NCI-H187 (cell line): ENCODE measurements at regions not wholly inside any gene's neighbourhood (a gene's known extent, or its start where the extent isn't known, plus 50 kb on each side); places are given as distances from the start of the nearest gene placed in this dataset.

Experiments used
- DNase-seq, 2 experiments: peaks; one replicate each; lab custom pipeline; 2025; lab: John Stamatoyannopoulos, UW

GRCh38 chr2:221210686-221211085 is 361.4 kb downstream of the EPHA4 start:
- no peak for DNase-seq

GRCh38 chr2:221211653-221212052 is 360.5 kb downstream of the EPHA4 start:
- no peak for DNase-seq

GRCh38 chr2:221212105-221212504 is 360.0 kb downstream of the EPHA4 start:
- DNase-seq, result no peak

GRCh38 chr2:221215487-221215886 is 356.6 kb downstream of the EPHA4 start:
- no peak for DNase-seq

- DNase-seq, result no peak
These were observed 355.5 kb downstream of the EPHA4 start for GRCh38 chr2:221216636-221217035.

GRCh38 chr2:221225752-221226151 is 346.4 kb downstream of the EPHA4 start:
- DNase-seq, result no peak

- DNase-seq, result no peak
These were observed 343.8 kb downstream of the EPHA4 start for GRCh38 chr2:221228214-221228769.

GRCh38 chr2:221229099-221229498 is 343.0 kb downstream of the EPHA4 start:
- no peak for DNase-seq

- DNase-seq, result no peak
These were observed 340.6 kb downstream of the EPHA4 start for GRCh38 chr2:221231511-221231910.

- DNase-seq, result no peak
These were observed 336.2 kb downstream of the EPHA4 start for GRCh38 chr2:221235941-221236340.

GRCh38 chr2:221241072-221241471 is 331.0 kb downstream of the EPHA4 start:
- DNase-seq, result no peak

- DNase-seq, result no peak
These were observed 328.3 kb downstream of the EPHA4 start for GRCh38 chr2:221243771-221244170.

GRCh38 chr2:221245045-221245444 is 327.1 kb downstream of the EPHA4 start:
- no peak for DNase-seq

GRCh38 chr2:221245772-221246171 is 326.3 kb downstream of the EPHA4 start:
- DNase-seq, result no peak

GRCh38 chr2:221254299-221254698 is 317.8 kb downstream of the EPHA4 start:
- peak; percentile 14 to 24 for DNase-seq

GRCh38 chr2:221255862-221256261 is 316.2 kb downstream of the EPHA4 start:
- no peak for DNase-seq

GRCh38 chr2:221258464-221258863 is 313.6 kb downstream of the EPHA4 start:
- no peak for DNase-seq

GRCh38 chr2:221262651-221263050 is 309.5 kb downstream of the EPHA4 start:
- DNase-seq, result no peak

GRCh38 chr2:221263573-221263972 is 308.5 kb downstream of the EPHA4 start:
- DNase-seq, result no peak

GRCh38 chr2:221264318-221264717 is 307.8 kb downstream of the EPHA4 start:
- no peak for DNase-seq

GRCh38 chr2:221267773-221268425 is 304.2 kb downstream of the EPHA4 start:
- no peak for DNase-seq

- DNase-seq, result no peak
These were observed 303.5 kb downstream of the EPHA4 start for GRCh38 chr2:221268631-221269030.

GRCh38 chr2:221270806-221271205 is 301.3 kb downstream of the EPHA4 start:
- no peak for DNase-seq

- DNase-seq, result no peak
These were observed 299.4 kb downstream of the EPHA4 start for GRCh38 chr2:221272729-221273128.
